OCI-LY1 (cell line): ENCODE measurements at regions not wholly inside any gene's neighbourhood (a gene's known extent, or its start where the extent isn't known, plus 50 kb on each side); places are given as distances from the start of the nearest gene placed in this dataset.

Experiments
- CTCF ChIP-seq: fragments of 200-600 bp; sonication (generic), shearing (Covaris generic); IDR thresholded peaks from 2 replicates; pipeline ENCODE4 v1.5.1; 2017; ENCODE audit warnings: mild to moderate bottlenecking, antibody characterized with exemption, low read length, moderate library complexity, mixed read lengths
- EZH2 ChIP-seq: fragments of 200-600 bp; sonication (generic), shearing (Covaris generic); IDR thresholded peaks from 2 replicates; pipeline ENCODE4 v1.8.0; 2017; ENCODE audit warnings: borderline replicate concordance, mixed run types, mild to moderate bottlenecking, antibody characterized with exemption, low read length, moderate library complexity, mixed read lengths

GRCh38 chr18:30432349-30432748 is 610.2 kb downstream of the DSC3 start:
- TF ChIP-seq CTCF (no peak), EZH2 (no peak)
